ENCODE measurements at regions not wholly inside any gene's neighbourhood (a gene's known extent, or its start where the extent isn't known, plus 50 kb on each side); places are given as distances from the start of the nearest gene placed in this dataset.

- TF ChIP-seq CTCF (IDR thresholded peaks at IDR 0.05) (no peak), POLR2A (IDR thresholded peaks at IDR 0.05) (no peak)
Observed at GRCh38 chr2:58516695-58517094, 275.6 kb upstream of the FANCL start.
